Stomach (tissue), 4 donors: ENCODE measurements at regions not wholly inside any gene's neighbourhood (a gene's known extent, or its start where the extent isn't known, plus 50 kb on each side); places are given as distances from the start of the nearest gene placed in this dataset.

Experiments
- EP300 ChIP-seq: sonication (generic); formaldehyde crosslinking; IDR thresholded peaks from one replicate; pipeline ENCODE4 v1.6.1; 2017; ENCODE audit warnings: antibody characterized with exemption
- POLR2AphosphoS5 ChIP-seq, 3 donors: sonication (generic); formaldehyde crosslinking; IDR thresholded peaks; one replicate each; pipeline ENCODE4 v1.6.1; 2016; ENCODE audit warnings: antibody characterized with exemption in 3 of 3

DNA sequence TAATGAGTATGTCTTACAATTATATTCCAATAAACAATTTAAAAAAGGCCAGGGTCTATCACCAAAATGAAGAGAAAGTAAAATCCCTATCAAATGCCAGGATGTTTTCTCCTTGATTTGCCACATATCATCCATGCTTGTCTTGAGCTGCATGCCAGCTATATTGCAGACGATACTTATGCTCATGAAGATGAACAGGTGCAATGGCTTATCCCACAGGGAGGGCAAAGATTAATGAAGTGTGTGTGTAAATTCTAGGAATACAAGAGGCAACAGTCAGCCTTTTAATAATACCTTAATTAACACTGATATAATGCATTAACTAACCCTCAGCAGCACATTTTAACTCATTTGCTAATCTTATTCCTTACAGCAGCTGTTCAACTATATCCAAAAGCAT lies 850.5 kb downstream of the KCNA4 start:
- TF ChIP-seq POLR2AphosphoS5 (IDR thresholded peaks at IDR 0.05) (no peak), EP300 (no peak)
